ENCODE measurements at regions not wholly inside any gene's neighbourhood (a gene's known extent, or its start where the extent isn't known, plus 50 kb on each side); places are given as distances from the start of the nearest gene placed in this dataset.

DNA sequence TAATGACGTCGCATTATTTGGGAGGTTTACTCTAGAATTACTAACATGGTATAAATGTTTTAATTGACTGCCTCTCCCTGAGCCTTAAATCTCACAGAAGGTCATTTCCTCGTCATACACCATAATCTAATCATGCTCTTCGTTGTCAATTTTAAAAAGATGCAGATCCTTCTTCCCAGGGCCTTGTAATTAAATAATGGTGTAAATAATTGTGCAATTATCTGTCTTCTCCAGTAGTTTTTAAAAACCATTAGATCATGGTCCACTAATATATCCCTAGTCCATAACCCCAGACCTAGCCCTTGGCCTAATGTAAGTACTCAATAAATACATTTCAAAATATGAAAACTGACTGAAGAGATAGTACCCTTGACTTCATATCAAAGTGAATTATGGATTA, 181.5 kb upstream of the GNAI1 start:
- intact Hi-C loops (cut with DNase I; ENCODE audit: low total_unique reads), result no loop called here

GRCh38 chr7:79952399-79952798, 182.2 kb upstream of the GNAI1 start:
- TF ChIP-seq CTCF (IDR thresholded peaks at IDR 0.05), result no peak
- no peak for TF ChIP-seq EP300 (IDR thresholded peaks at IDR 0.05)
- TF ChIP-seq POLR2AphosphoS5 (IDR thresholded peaks at IDR 0.05), result no peak
- TF ChIP-seq POLR2A (IDR thresholded peaks at IDR 0.05), result no peak
- Histone ChIP-seq H3K4me1 (no peaks in the 10 kb centered on the region), H3K27ac (no peak overlapping the region), H3K9me3 (no peaks in the 10 kb centered on the region), H3K4me3 (no peak overlapping the region), H3K36me3 (no peaks in the 10 kb centered on the region), H3K27me3 (no peaks in the 10 kb centered on the region)
- 79 to 86% (median 83%) methylated on average over 1 of the region's 1 CpG for WGBS, 5 donors
- intact Hi-C loops (cut with DNase I; ENCODE audit: low total_unique reads), result no loop called here
- no peak for DNase-seq

More for the DNA sequence above, 181.5 kb upstream of the GNAI1 start:
- no peaks in the 10 kb centered on the region for H3K27me3 ChIP-seq
- no peaks in the 10 kb centered on the region for H3K4me1 ChIP-seq
- 69 to 89% (median 85%) methylated on average over 4 of the region's 4 CpGs for WGBS, 5 donors
- no peak overlapping the region for H3K27ac ChIP-seq
- no peaks in the 10 kb centered on the region for H3K9me3 ChIP-seq
- no peak overlapping the region for H3K4me3 ChIP-seq
- no peaks in the 10 kb centered on the region for H3K36me3 ChIP-seq
- no peak for TF ChIP-seq CTCF (IDR thresholded peaks at IDR 0.05)
- no peak for TF ChIP-seq EP300 (IDR thresholded peaks at IDR 0.05)
- TF ChIP-seq POLR2A (IDR thresholded peaks at IDR 0.05), result no peak
- DNase-seq, result no peak

DNA sequence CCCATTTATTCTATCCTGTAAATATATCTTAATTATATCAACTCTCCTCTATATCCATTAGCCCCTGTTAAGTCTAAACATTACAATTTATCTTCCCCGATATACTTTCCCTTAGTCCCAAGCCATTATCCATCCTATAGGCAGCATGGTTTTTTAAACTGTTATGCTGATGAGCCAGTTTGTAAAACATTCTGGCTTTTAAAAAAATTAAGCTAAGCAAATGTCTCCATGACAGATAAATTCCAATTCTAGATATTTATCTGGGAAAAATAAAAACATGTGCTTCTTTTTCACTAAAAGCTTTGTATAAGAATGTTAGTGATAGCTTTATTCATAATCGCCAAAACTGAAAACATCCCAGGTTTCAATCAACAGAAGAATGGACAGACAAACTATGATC, 183.2 kb upstream of the GNAI1 start:
- intact Hi-C loops (cut with DNase I; ENCODE audit: low total_unique reads), result no loop called here
- Histone ChIP-seq H3K4me1 (no peaks in the 10 kb centered on the region), H3K4me3 (no peak overlapping the region), H3K36me3 (no peaks in the 10 kb centered on the region), H3K9me3 (peaks cover 0 to 8% (median 3%) of the 10 kb centered on the region in 4 donors), H3K27ac (no peak overlapping the region), H3K27me3 (no peaks in the 10 kb centered on the region)
- DNase-seq, result no peak
- WGBS, 5 donors, result 75 to 83% (median 81%) methylated on average over 2 of the region's 2 CpGs
- TF ChIP-seq POLR2AphosphoS5 (IDR thresholded peaks at IDR 0.05) (no peak), CTCF (IDR thresholded peaks at IDR 0.05) (no peak), POLR2A (IDR thresholded peaks at IDR 0.05) (no peak), EP300 (IDR thresholded peaks at IDR 0.05) (no peak)

DNA sequence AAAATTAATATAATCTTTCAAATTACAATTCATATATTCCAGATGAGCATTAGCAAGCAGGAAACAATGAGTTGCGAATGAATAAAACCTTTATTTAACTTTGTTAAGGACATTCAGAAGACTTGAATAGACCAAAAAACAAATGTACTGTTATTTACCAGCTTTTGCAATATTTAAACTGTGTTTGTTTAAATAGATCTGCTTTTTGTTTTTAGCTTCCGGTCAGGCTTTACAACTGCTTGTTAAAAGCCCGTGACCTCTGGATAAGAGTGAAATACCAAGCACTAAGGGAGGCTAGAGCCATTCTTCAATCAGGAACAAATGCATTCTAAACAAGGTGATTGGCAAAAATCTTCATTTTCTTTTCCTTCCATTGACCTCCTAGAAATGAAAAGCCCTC, 184.9 kb upstream of the GNAI1 start:
- no peaks in the 10 kb centered on the region for H3K4me1 ChIP-seq
- TF ChIP-seq POLR2AphosphoS5 (IDR thresholded peaks at IDR 0.05) (no peak), POLR2A (IDR thresholded peaks at IDR 0.05) (no peak), CTCF (IDR thresholded peaks at IDR 0.05) (no peak), EP300 (IDR thresholded peaks at IDR 0.05) (no peak)
- H3K27ac ChIP-seq, result no peak overlapping the region
- DNase-seq, result no peak
- no peaks in the 10 kb centered on the region for H3K36me3 ChIP-seq
- 50 to 66% (median 61%) methylated on average over 3 of the region's 3 CpGs for WGBS, 5 donors
- H3K9me3 ChIP-seq, result peaks cover 0 to 14% (median 4%) of the 10 kb centered on the region in 4 donors
- H3K4me3 ChIP-seq, result no peak overlapping the region
- intact Hi-C loops (cut with DNase I; ENCODE audit: low total_unique reads), result no loop called here
- H3K27me3 ChIP-seq, result no peaks in the 10 kb centered on the region

All from stomach (tissue), 8 donors.